Esophagus muscularis mucosa (tissue), 4 donors: ENCODE measurements at regions not wholly inside any gene's neighbourhood (a gene's known extent, or its start where the extent isn't known, plus 50 kb on each side); places are given as distances from the start of the nearest gene placed in this dataset.

Source experiments
- EP300 ChIP-seq: sonication (generic); formaldehyde crosslinking; IDR thresholded peaks from one replicate; pipeline ENCODE4 v1.6.1; 2017; ENCODE audit warnings: antibody characterized with exemption
- POLR2AphosphoS5 ChIP-seq, 2 donors: sonication (generic); formaldehyde crosslinking; IDR thresholded peaks; one replicate each; pipeline ENCODE4 v1.6.1; 2017; ENCODE audit warnings: antibody characterized with exemption in 2 of 2
- TF ChIP-seq, protein P1 (sequence below), 3 experiments: fragments of 200-600 bp in 2 of 3; fragments of 450-650 bp in 1 of 3; sonication (generic) in 2 of 3; IDR thresholded peaks; one replicate each; pipeline ENCODE4 v1.5.1; 2017 to 2019; ENCODE audit warnings: antibody characterized with exemption in 3 of 3, mild to moderate bottlenecking in 2 of 3, moderate library complexity in 1 of 3

- TF ChIP-seq, protein P1, sequence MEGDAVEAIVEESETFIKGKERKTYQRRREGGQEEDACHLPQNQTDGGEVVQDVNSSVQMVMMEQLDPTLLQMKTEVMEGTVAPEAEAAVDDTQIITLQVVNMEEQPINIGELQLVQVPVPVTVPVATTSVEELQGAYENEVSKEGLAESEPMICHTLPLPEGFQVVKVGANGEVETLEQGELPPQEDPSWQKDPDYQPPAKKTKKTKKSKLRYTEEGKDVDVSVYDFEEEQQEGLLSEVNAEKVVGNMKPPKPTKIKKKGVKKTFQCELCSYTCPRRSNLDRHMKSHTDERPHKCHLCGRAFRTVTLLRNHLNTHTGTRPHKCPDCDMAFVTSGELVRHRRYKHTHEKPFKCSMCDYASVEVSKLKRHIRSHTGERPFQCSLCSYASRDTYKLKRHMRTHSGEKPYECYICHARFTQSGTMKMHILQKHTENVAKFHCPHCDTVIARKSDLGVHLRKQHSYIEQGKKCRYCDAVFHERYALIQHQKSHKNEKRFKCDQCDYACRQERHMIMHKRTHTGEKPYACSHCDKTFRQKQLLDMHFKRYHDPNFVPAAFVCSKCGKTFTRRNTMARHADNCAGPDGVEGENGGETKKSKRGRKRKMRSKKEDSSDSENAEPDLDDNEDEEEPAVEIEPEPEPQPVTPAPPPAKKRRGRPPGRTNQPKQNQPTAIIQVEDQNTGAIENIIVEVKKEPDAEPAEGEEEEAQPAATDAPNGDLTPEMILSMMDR (IDR thresholded peaks at IDR 0.05), result no peak
- TF ChIP-seq EP300 (no peak), POLR2AphosphoS5 (IDR thresholded peaks at IDR 0.05) (no peak)
These were observed 460.7 kb downstream of the BCL11A start for GRCh38 chr2:60092781-60093180.
